H9 (cell line): ENCODE measurements at regions not wholly inside any gene's neighbourhood (a gene's known extent, or its start where the extent isn't known, plus 50 kb on each side); places are given as distances from the start of the nearest gene placed in this dataset.

ENCODE experiments used
- DNase-seq: peaks from one replicate; pipeline ENCODE4 v3.0.0-alpha.2; 2017
- H2AFZ ChIP-seq: one replicate; pipeline ENCODE4 v1.6.1; 2013; ENCODE audit warnings: mild to moderate bottlenecking, low read length, control low read depth, moderate library complexity
- H2AK5ac ChIP-seq: 2 replicates; pipeline ENCODE4 v1.6.1; 2013; ENCODE audit warnings: low read length, control low read depth, mixed read lengths; ENCODE audit not compliant: insufficient read length
- H2BK120ac ChIP-seq: one replicate; pipeline ENCODE4 v1.6.1; 2013; ENCODE audit warnings: low read depth, mild to moderate bottlenecking, low read length, control low read depth, inconsistent platforms; ENCODE audit not compliant: poor library complexity, severe bottlenecking
- H2BK12ac ChIP-seq: 2 replicates; pipeline ENCODE4 v1.6.1; 2013; ENCODE audit warnings: low read length, control low read depth, mixed read lengths, low read depth; ENCODE audit not compliant: insufficient read length
- H2BK15ac ChIP-seq: 2 replicates; pipeline ENCODE4 v1.6.1; 2013; ENCODE audit warnings: low read depth, low read length, control low read depth
- H2BK20ac ChIP-seq: one replicate; pipeline ENCODE4 v1.6.1; 2013; ENCODE audit warnings: low read depth, mild to moderate bottlenecking, low read length, control low read depth, inconsistent platforms; ENCODE audit not compliant: poor library complexity, severe bottlenecking
- H2BK5ac ChIP-seq: 2 replicates; pipeline ENCODE4 v1.6.1; 2013; ENCODE audit warnings: low read length, control low read depth, mixed read lengths; ENCODE audit not compliant: insufficient read length
- H3K14ac ChIP-seq: 2 replicates; pipeline ENCODE4 v1.6.1; 2013; ENCODE audit warnings: low read length, control low read depth; ENCODE audit not compliant: insufficient read depth
- H3K18ac ChIP-seq: 2 replicates; pipeline ENCODE4 v1.6.1; 2013; ENCODE audit warnings: low read depth, mild to moderate bottlenecking, mixed read lengths, low read length, control low read depth; ENCODE audit not compliant: insufficient read length
- H3K23ac ChIP-seq: 2 replicates; pipeline ENCODE4 v1.6.1; 2013; ENCODE audit warnings: low read length, control low read depth, mixed read lengths, low read depth; ENCODE audit not compliant: insufficient read length
- H3K23me2 ChIP-seq: 2 replicates; pipeline ENCODE4 v1.6.1; 2013; ENCODE audit warnings: low read depth, mild to moderate bottlenecking, mixed read lengths, low read length, control low read depth; ENCODE audit not compliant: insufficient read length, poor library complexity, severe bottlenecking
- H3K27ac ChIP-seq: 2 replicates; pipeline ENCODE4 v1.5.1; 2013; ENCODE audit warnings: low read length, control low read depth, mixed read lengths, low read depth; ENCODE audit not compliant: insufficient read length
- H3K27me3 ChIP-seq: 2 replicates; pipeline ENCODE4 v1.6.1; 2013; ENCODE audit warnings: low read length, control low read depth, inconsistent platforms; ENCODE audit not compliant: insufficient read depth
- H3K4ac ChIP-seq: 2 replicates; pipeline ENCODE4 v1.6.1; 2013; ENCODE audit warnings: low read depth, mild to moderate bottlenecking, control low read depth, inconsistent platforms, low read length, moderate library complexity
- H3K4me1 ChIP-seq: 2 replicates; pipeline ENCODE4 v1.6.1; 2013; ENCODE audit warnings: low read length, control low read depth, inconsistent platforms; ENCODE audit not compliant: insufficient read depth
- H3K4me2 ChIP-seq: 2 replicates; pipeline ENCODE4 v1.6.1; 2013; ENCODE audit warnings: low read length, control low read depth, mixed read lengths; ENCODE audit not compliant: insufficient read length, insufficient read depth
- H3K56ac ChIP-seq: 2 replicates; pipeline ENCODE4 v1.6.1; 2013; ENCODE audit warnings: low read depth, mild to moderate bottlenecking, mixed read lengths, low read length, control low read depth; ENCODE audit not compliant: insufficient read length
- H3K79me1 ChIP-seq: 2 replicates; pipeline ENCODE4 v1.6.1; 2013; ENCODE audit warnings: low read depth, mild to moderate bottlenecking, moderate library complexity, low read length, control low read depth, inconsistent platforms; ENCODE audit not compliant: insufficient read depth, poor library complexity, severe bottlenecking
- H3K79me2 ChIP-seq: 2 replicates; pipeline ENCODE4 v1.6.1; 2013; ENCODE audit warnings: low read length, control low read depth, inconsistent platforms; ENCODE audit not compliant: insufficient read depth
- H3K9ac ChIP-seq: 2 replicates; pipeline ENCODE4 v1.6.1; 2013; ENCODE audit warnings: low read length, control low read depth, mixed read lengths; ENCODE audit not compliant: insufficient read length; ENCODE audit errors: extremely low read depth
- H3K9me3 ChIP-seq: one replicate; pipeline ENCODE4 v1.6.1; 2013; ENCODE audit warnings: low read depth, low read length, inconsistent platforms; ENCODE audit not compliant: control insufficient read depth
- H3T11ph ChIP-seq: one replicate; pipeline ENCODE4 v1.6.1; 2013; ENCODE audit warnings: mild to moderate bottlenecking, low read length, control low read depth, inconsistent platforms
- H4K20me1 ChIP-seq: one replicate; pipeline ENCODE4 v1.6.1; 2013; ENCODE audit not compliant: control insufficient read depth, insufficient read length, insufficient read depth
- H4K5ac ChIP-seq: 2 replicates; pipeline ENCODE4 v1.6.1; 2013; ENCODE audit warnings: low read depth, mild to moderate bottlenecking, mixed read lengths, low read length, control low read depth; ENCODE audit not compliant: insufficient read length
- H4K8ac ChIP-seq: replicated peaks from 2 replicates; pipeline ENCODE4 v1.6.1; 2013; ENCODE audit warnings: low read length, control low read depth, mixed read lengths, low read depth; ENCODE audit not compliant: insufficient read length
- H4K91ac ChIP-seq: 2 replicates; pipeline ENCODE4 v1.6.1; 2013; ENCODE audit warnings: low read depth, mild to moderate bottlenecking, moderate library complexity, mixed read lengths, low read length, control low read depth; ENCODE audit not compliant: insufficient read length
- H3K27ac Mint-ChIP-seq, 3 experiments: 2 replicates in 2 of 3; 3 replicates in 1 of 3; pipeline ENCODE4 v1.8.0; 2020 to 2021; ENCODE audit warnings: mixed read lengths in 3 of 3, mild to moderate bottlenecking in 1 of 3, moderate library complexity in 1 of 3
- H3K27me3 Mint-ChIP-seq: 2 replicates; pipeline ENCODE4 v1.8.0; 2021; ENCODE audit warnings: low read depth, mild to moderate bottlenecking, moderate library complexity, mixed read lengths
- H3K36me3 Mint-ChIP-seq, 3 experiments: 2 replicates in 2 of 3; 3 replicates in 1 of 3; pipeline ENCODE4 v1.8.0; 2020 to 2021; ENCODE audit warnings: low read depth in 3 of 3, mixed read lengths in 3 of 3; ENCODE audit not compliant: insufficient read depth in 1 of 3
- H3K4me1 Mint-ChIP-seq, 2 experiments: 2 replicates each; pipeline ENCODE4 v1.8.0; 2020; ENCODE audit warnings: mixed read lengths in 2 of 2
- H3K4me3 Mint-ChIP-seq, 2 experiments: 2 replicates in 1 of 2; 3 replicates in 1 of 2; pipeline ENCODE4 v1.8.0; 2020 to 2021; ENCODE audit warnings: mild to moderate bottlenecking in 2 of 2, mixed read lengths in 2 of 2, moderate library complexity in 1 of 2
- H3K9me3 Mint-ChIP-seq, 2 experiments: 2 replicates in 1 of 2; 3 replicates in 1 of 2; pipeline ENCODE4 v1.8.0; 2020; ENCODE audit warnings: mild to moderate bottlenecking in 2 of 2, mixed read lengths in 2 of 2, moderate library complexity in 1 of 2
- WGBS: extraction: QIAGEN DNeasy Blood & Tissue Kit; methylation state at CpG from one replicate; pipeline ENCODE4 v1.1.7; 2013; ENCODE audit warnings: missing lambda C conversion rate, low lambda C conversion rate, mixed read lengths; ENCODE audit not compliant: insufficient read length; ENCODE audit errors: extremely low coverage; 5-methylcytosine and 5-hydroxymethylcytosine counted together
- TF ChIP-seq, protein P1 (sequence below): fragments of 200-600 bp; sonication (generic); conservative IDR thresholded peaks from 3 replicates; pipeline ENCODE4 v1.8.0; 2021; ENCODE audit warnings: antibody characterized with exemption, mild to moderate bottlenecking

DNA sequence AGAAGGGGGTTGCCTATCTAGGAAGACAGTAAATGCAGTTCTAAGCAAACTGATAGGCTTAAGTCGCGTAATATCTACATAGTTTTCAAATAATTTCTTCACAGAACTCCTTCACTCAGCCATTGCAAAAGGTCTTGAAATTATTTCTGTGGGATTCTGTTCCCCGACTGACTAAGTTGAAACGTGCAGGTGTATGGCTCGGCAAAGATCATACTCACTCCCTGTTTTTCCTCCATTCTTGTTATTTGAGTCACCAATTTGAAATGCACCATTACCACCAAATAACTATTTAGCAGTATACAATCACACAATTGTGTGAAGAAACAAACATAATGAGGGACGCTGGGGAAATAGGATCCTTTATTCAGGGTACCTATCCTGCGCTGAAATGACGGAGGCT, 771.1 kb downstream of the GATA3 start:
- Histone ChIP-seq H3K23ac (no peak overlapping the region), H3K79me1 (no peaks in the 10 kb centered on the region)

More for the DNA sequence above, 771.1 kb downstream of the GATA3 start:
- H3K4me1 Mint-ChIP-seq, result no peaks in the 10 kb centered on the region
- Histone ChIP-seq H2BK5ac (no peak overlapping the region), H2AK5ac (no peak overlapping the region), H4K91ac (no peak overlapping the region), H4K8ac (no peak overlapping the region), H3K18ac (no peak overlapping the region), H3K79me2 (no peaks in the 10 kb centered on the region), H3K27me3 (no peaks in the 10 kb centered on the region), H3K4ac (no peak overlapping the region), H3K14ac (no peak overlapping the region), H4K20me1 (no peaks in the 10 kb centered on the region), H2BK20ac (no peak overlapping the region), H3K9me3 (no peaks in the 10 kb centered on the region), H3K56ac (no peak overlapping the region), H4K5ac (no peak overlapping the region), H2BK12ac (no peak overlapping the region), H3K4me1 (no peaks in the 10 kb centered on the region), H3K4me2 (no peak overlapping the region), H3K23me2 (no peaks in the 10 kb centered on the region), H2AFZ (no peak overlapping the region), H3T11ph (no peak overlapping the region), H2BK120ac (no peak overlapping the region), H3K9ac (no peak overlapping the region), H2BK15ac (no peak overlapping the region), H3K27ac (no peak overlapping the region)
- H3K4me3 Mint-ChIP-seq, result no peak overlapping the region
- no CpG with 5 or more reads among the region's 8 CpGs for WGBS
- H3K27ac Mint-ChIP-seq, result no peak overlapping the region
- TF ChIP-seq, protein P1, sequence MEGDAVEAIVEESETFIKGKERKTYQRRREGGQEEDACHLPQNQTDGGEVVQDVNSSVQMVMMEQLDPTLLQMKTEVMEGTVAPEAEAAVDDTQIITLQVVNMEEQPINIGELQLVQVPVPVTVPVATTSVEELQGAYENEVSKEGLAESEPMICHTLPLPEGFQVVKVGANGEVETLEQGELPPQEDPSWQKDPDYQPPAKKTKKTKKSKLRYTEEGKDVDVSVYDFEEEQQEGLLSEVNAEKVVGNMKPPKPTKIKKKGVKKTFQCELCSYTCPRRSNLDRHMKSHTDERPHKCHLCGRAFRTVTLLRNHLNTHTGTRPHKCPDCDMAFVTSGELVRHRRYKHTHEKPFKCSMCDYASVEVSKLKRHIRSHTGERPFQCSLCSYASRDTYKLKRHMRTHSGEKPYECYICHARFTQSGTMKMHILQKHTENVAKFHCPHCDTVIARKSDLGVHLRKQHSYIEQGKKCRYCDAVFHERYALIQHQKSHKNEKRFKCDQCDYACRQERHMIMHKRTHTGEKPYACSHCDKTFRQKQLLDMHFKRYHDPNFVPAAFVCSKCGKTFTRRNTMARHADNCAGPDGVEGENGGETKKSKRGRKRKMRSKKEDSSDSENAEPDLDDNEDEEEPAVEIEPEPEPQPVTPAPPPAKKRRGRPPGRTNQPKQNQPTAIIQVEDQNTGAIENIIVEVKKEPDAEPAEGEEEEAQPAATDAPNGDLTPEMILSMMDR, result no peak
- DNase-seq, result no peak
- H3K36me3 Mint-ChIP-seq, result no peaks in the 10 kb centered on the region
- H3K27me3 Mint-ChIP-seq, result peaks cover 6% of the 10 kb centered on the region
- no peaks in the 10 kb centered on the region for H3K9me3 Mint-ChIP-seq
